ENCODE measurements at regions not wholly inside any gene's neighbourhood (a gene's known extent, or its start where the extent isn't known, plus 50 kb on each side); places are given as distances from the start of the nearest gene placed in this dataset. TPM values are rescaled to one million over a fixed set of nuclear protein-coding genes. Genes with fewer than 3 reads are reported as not detected.

Small RNAs in the stretch of these regions (small RNA-seq; reads per million reads assigned to genes)
- gene MIR4486 (not detected), gene RF00408 (not detected), gene RNA5SP335 (not detected)
